Germinal center (tissue), 1 donor: ENCODE measurements at regions not wholly inside any gene's neighbourhood (a gene's known extent, or its start where the extent isn't known, plus 50 kb on each side); places are given as distances from the start of the nearest gene placed in this dataset.

Source experiments
- DNase-seq: peaks from one replicate; pipeline ENCODE4 v3.0.0; 2012; ENCODE audit warnings: mixed read lengths, low spot score

DNA sequence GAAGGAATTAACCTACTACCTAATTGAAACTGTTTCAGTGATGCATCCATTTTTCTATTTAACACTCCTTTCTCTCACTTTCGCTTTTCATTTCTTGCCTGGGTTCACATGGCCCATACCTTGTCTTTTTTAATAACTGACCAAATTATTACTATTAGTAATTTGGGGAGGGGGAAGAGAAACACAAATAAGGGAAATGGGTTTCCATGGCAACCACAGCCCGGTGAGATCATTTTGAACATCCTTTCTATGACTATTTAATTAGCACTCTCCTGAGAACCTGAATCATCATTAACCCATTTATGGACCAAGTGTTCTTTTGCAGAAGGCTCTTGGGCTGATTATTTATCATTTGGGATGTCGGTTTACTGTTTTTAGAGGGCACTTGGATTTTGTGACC, 628.2 kb upstream of the SALL1 start:
- DNase-seq: no peak

DNA sequence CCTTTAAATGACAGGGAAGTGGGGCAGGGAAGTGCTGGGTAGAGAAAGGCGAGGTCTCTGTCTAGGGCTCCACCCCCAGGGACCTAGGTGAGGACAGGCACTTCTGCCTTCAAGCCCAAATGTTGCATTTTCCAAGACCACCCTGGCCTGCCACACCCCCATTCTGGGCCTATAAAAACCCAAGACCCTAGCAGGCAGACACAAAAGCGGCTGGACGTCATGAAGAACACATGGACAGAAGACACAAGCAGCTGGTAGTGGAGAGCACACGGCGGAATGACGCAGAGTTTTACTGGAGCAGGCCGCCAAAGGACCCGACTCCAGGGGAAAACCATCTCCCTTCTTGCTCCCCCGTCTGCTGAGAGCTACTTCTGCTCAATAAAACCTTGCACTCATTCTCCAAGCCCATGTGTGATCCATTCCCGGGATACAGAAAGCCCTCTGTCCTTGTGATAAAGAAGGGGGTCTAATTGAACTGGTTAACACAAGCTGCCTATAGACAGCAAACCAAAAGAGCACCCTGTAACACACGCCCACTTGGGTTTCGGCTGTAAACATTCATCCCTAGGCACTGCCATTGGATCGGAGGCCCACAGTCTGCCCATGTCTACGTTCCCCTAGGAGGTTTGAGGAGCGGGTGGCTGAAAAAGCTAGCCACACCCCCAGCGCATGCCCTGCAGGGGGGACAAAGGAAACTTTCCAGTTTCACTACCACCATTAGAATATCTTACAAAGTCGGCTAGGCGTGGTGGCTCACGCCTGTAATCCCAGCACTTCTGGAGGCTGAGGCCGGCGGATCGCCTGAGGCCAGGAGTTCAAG, 622.2 kb upstream of the SALL1 start:
- no peak for DNase-seq

DNA sequence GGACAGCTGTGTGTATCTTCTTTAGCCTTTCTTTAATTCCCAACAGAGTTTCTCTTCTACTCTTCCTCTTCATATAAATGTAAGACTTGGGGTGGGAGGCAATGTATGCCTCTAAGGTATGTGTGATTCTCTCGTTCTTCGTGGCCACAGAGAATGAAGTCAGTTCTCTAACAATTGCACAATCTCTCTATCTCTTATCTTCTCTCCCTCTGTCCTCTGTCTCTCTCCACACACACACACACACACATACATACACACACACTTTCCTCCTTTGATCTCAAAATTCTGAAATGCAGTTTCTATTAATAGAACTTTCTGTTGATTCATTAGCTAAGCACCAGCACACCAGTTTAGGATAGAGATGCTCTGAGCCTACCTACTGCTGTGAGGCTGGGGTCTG, 615.7 kb upstream of the SALL1 start:
- DNase-seq: no peak

- DNase-seq: no peak
These were observed 612.1 kb upstream of the SALL1 start for GRCh38 chr16:51763072-51763661.

DNA sequence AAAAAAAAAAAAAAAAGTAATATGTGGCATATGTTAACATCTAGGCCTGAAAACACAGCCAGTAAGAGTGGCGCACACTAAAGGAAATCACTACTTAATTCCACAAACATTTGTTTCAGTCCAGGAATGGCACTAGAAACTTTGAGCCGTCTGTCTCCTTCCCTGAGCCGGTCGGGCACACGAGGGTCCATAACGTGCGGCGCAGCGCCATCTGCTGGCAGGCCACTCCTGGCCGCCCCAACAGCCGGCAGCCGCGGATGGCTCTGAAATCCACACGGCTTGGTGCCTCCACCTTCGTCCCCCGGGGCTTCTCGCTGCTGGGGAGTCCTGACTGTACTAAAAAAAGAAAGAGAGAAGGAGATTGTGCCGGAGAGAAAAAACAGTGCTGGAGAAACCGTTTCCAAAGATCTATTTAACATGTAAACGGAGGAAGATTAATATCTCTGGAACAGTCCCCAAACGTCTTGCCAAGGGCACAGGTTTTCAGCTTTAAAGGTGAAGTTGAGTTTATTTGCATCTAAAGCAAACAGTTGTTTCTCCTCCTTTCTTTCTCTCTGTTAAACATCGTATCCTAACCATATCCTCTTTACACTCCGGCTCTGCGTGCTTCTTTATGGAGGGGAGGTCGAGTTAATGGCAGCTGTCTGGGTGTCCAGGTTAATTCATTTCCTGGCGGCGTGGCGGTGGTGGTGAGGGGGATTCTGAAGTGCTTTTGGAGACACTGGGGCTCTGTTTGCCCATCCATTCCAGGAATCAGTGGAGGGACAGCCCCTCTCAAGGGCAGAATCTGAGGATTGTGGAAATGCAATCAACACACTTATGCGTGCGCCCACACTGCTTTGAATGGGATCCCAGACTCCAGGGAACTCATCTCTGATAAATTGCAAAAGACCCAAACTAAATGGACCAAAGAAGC, 611.3 kb upstream of the SALL1 start:
- DNase-seq: peak; percentile 50

GRCh38 chr16:51761001-51761400, 609.9 kb upstream of the SALL1 start:
- DNase-seq: no peak

GRCh38 chr16:51759999-51760398, 608.9 kb upstream of the SALL1 start:
- DNase-seq: no peak

DNA sequence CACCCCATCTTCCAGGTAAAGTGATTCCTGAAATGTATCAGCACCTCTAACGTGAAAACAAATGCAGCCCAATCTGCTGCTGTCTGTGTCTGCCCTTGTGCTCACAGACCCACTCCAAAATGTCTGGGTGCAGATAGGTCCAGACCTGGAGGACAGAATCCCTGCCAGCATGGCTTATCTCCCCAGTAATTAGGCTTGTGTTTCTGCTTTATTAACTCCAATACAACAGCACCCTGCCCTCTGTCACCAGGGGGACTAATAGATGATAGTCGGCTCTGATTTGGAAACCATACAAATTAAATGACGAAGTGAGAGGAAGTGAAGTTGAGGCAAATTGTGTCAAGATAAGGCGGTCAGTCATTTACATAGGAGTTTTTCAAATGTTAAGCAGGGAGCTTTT, 608.3 kb upstream of the SALL1 start:
- DNase-seq: no peak

- DNase-seq: no peak
These were observed 606.9 kb upstream of the SALL1 start for GRCh38 chr16:51757921-51758479.

DNA sequence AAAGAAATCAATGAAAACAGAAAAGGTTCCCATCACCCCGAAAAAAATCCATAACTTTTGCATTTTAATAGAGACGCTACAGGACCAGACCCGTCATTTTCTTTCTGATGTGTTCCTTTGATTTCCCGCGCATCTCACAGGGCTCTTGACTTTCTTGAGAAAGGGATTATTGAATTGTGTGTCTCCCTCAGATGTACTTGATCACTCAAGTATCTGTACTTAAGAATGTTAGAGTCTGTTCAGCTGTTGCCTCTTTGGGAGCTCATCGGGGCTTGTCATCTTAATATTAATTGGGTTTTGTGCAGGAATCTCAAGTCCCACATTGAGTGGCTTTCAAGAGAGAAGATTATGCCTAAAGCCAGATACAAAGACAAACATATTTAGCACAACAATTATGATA, 606.4 kb upstream of the SALL1 start:
- DNase-seq: no peak

DNA sequence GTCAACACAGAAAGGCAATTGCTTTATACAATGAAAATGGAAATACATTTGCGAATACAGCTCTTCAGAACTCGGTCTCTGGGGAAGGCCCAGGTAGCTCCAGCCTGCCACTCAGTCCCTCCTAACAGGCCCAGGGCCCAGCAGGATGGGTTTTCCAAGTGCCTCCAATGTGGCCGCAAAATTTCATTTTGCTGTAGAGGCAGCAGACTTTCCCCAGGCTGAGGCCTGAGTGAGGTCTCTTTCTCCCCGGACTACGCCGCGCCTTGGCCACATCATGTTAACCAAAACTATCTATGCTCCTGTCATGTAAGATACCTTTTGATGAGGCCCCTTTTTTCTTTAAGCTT, 606.0 kb upstream of the SALL1 start:
- DNase-seq: no peak

DNA sequence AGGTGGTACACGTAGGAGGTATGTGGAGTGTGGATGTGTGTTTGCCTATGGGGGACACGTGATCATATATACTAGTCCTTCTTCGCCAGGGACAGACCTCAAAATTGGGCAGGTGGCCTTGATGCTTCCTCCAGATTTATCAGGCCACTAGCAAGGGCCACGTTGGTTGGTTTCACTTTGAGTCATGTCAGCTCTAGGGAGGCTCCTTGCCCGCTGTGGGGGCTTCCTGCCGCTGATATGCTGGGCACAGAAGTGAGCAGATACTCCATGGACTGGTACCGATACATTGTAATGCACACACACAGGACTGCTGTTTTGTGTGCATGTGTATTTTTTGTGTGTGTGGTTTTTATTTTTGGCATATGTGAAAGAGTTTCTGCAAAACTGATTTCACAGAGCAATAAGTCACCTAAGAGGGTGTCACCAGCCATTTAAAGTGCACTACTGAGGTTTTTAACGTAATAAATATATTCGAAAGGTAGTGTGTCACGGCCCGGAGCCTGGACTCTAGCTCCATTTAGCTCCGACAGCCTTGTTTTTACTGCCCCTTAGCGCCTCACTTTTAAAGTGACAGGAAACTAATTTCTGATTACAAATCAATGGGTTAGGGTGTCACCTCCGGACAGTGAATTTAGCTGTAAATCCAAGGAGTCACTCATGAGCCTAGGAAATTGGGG, 605.5 kb upstream of the SALL1 start:
- DNase-seq: no peak

DNA sequence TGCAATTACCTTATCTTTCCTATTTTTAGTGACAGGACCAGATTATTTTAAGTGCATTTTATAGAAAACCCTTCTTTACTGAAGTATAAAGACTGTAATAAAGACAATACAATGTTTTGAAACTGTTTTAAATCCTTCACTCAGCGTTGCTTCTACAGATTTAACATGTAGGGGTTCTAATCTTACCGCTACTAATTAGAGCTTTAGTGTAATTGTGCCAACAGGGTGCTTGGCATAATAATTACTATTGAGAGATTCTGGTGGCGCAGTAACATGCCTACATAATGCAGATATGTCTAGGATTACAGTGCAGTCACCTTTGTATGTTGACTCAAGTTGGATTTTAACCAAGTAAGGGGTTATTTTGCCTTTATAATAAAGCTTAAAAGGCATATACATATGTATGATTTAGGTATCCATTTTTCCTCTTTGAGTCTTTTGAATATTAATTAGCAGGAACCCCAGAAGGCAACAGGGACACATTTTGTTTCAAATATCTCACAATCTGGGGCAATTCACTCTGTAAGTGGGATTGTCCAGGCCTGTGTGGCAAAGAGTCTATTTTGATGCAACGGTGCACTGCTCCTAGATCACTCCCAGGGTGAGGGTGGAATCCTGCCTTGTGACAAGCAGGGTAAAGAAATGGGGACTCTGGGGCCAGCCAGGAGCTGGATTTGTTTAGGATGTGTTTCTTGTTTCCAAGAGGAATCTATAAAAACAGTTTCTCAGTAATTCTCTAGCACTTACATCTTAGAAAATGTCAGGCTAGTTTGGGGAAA, 604.7 kb upstream of the SALL1 start:
- DNase-seq: no peak

DNA sequence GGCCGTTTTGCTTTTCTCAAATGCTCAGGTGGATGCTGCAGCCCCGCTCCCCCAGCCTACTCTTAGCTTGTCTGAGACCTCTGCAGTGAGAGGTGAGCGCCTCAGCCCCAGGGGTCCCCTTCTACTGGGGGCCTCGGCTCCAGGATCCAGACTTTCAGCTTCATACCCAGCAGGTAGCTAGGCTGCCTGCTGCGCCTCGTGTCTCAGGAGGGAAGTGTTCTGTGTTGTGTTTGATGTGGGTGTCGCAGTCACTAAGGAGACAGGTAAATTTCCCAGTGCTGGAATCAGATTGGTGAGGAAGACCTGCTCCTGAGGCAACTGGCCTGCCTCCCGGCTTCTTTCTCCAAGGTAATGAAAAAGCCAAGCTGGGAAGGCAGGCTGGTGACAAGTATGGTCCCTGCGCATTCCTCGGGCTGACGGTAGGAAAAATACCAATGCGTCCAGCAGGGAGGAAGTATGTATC, 604.0 kb upstream of the SALL1 start:
- no peak for DNase-seq

GRCh38 chr16:51753467-51754127, 602.5 kb upstream of the SALL1 start:
- DNase-seq: no peak

DNA sequence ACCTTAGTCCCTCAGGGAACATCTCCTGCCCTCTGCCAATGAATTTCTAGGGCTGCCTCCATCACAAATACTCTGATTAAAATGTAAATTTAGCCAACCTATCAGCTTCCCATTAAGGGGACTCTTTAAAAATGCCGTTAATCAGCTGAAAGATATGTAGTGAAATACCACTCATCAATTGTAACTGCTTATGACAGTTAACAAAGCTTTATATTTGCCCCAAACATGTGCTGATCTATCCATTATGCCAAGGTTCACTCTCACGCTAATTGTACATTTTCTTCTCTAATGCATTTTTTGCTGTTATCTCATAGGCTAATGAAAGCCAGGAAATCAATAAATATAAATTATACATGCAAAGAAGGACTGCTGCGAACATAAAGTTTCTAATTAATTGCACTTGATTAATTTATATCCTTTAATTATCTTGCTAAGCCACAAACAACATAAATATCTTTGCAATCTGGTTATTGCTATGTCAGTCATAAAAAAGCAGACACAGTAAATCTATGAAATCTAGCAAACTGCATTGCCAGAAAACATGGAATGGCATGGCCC, 601.4 kb upstream of the SALL1 start:
- DNase-seq: no peak

DNA sequence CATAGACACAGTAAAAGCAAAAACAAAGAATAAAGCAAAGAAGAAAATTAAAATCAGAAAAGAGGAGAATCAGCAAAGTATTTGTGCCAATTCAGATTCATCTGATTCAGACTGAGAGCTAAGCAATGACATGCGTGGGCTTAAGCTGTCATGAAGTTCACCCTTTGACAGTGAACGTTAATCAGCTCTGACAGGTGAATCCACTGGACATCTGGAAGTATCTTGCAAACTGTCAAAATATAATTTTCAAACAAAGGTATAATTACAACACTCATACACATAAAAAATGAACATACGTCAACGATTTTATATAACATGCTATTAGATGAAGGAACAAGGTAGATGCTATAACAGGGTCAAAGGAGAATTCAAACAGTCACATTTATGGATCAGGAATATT, 596.3 kb upstream of the SALL1 start:
- no peak for DNase-seq

- no peak for DNase-seq
These were observed 583.1 kb upstream of the SALL1 start for GRCh38 chr16:51734220-51734619.

- DNase-seq: no peak
These were observed 582.1 kb upstream of the SALL1 start for GRCh38 chr16:51733181-51733580.

DNA sequence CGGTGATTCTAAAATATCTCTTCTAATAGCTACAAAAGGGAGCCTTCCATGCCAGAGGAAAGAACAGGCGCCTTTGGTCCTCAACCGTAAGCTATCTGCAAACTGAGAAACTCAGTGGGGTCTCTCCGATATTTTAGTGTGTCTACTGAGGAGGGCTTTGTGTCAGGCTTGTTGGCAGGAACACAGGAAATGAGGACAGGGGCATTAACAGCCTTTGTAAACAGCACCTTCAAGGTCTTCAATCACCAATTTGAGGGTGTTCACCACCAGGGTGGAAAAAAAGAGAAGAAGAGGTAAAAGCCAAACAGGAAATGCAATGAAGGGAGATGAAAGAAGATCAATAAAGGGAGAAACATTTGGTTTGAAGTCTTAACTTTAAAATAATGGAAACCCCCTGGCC, 580.1 kb upstream of the SALL1 start:
- no peak for DNase-seq
